Sigmoid colon (tissue), 6 donors: ENCODE measurements at regions not wholly inside any gene's neighbourhood (a gene's known extent, or its start where the extent isn't known, plus 50 kb on each side); places are given as distances from the start of the nearest gene placed in this dataset.

Experiments used
- DNase-seq: peaks from one replicate; pipeline ENCODE4 v3.0.0-alpha.2; 2019
- H3K27ac ChIP-seq, 4 donors: fragments of 200-600 bp; sonication (generic); one replicate each; pipeline ENCODE4 v1.5.1; 2016 to 2019; ENCODE audit warnings: mild to moderate bottlenecking in 1 of 4
- H3K27me3 ChIP-seq, 3 donors: fragments of 200-600 bp; sonication (generic); one replicate each; pipeline ENCODE4 v1.5.1; 2019; ENCODE audit warnings: mild to moderate bottlenecking in 1 of 3
- H3K36me3 ChIP-seq, 4 donors: fragments of 200-600 bp; sonication (generic); one replicate each; pipeline ENCODE4 v1.5.1; 2016 to 2019
- H3K4me1 ChIP-seq, 4 donors: fragments of 200-600 bp; sonication (generic); one replicate each; pipeline ENCODE4 v1.5.1; 2017 to 2019
- H3K4me3 ChIP-seq, 4 donors: fragments of 200-600 bp; sonication (generic); one replicate each; pipeline ENCODE4 v1.5.1; 2017 to 2019; ENCODE audit warnings: mild to moderate bottlenecking in 2 of 4, moderate library complexity in 1 of 4
- H3K9me3 ChIP-seq, 4 donors: fragments of 200-600 bp in 3 of 4; sonication (generic) in 3 of 4; one replicate each; pipeline versions ENCODE4 v1.5.1 to v1.6.1; 2013 to 2019
- CTCF ChIP-seq, 4 experiments: fragments of 450-650 bp in 3 of 4; fragments of 200-600 bp in 1 of 4; IDR thresholded peaks; one replicate each; pipeline ENCODE4 v1.5.1; 2016 to 2019; ENCODE audit warnings: antibody characterized with exemption in 4 of 4, mild to moderate bottlenecking in 3 of 4, moderate library complexity in 2 of 4
- EP300 ChIP-seq, 4 donors: sonication (generic); formaldehyde crosslinking; IDR thresholded peaks; one replicate each; pipeline ENCODE4 v1.6.1; 2017; ENCODE audit warnings: antibody characterized with exemption in 4 of 4
- POLR2A ChIP-seq, 2 donors: fragments of 450-650 bp; IDR thresholded peaks; one replicate each; pipeline ENCODE4 v1.6.1; 2016; ENCODE audit warnings: antibody characterized with exemption in 2 of 2, mild to moderate bottlenecking in 2 of 2, moderate library complexity in 2 of 2
- POLR2AphosphoS5 ChIP-seq, 4 donors: sonication (generic); formaldehyde crosslinking; IDR thresholded peaks; one replicate each; pipeline ENCODE4 v1.6.1; 2017; ENCODE audit warnings: antibody characterized with exemption in 4 of 4
- WGBS, 2 donors: extraction: QIAGEN DNeasy Blood & Tissue Kit; methylation state at CpG; one replicate each; pipeline ENCODE4 v1.1.7; 2013; 5-methylcytosine and 5-hydroxymethylcytosine counted together
- intact Hi-C: fragments of 100-400 bp; cut with DNase I; formaldehyde crosslinking; loops from one replicate; pipeline ENCODE4 v1.15.1; 2023
- donor health status: healthy with polysubstance abuse.
- donor health status: healthy.

DNA sequence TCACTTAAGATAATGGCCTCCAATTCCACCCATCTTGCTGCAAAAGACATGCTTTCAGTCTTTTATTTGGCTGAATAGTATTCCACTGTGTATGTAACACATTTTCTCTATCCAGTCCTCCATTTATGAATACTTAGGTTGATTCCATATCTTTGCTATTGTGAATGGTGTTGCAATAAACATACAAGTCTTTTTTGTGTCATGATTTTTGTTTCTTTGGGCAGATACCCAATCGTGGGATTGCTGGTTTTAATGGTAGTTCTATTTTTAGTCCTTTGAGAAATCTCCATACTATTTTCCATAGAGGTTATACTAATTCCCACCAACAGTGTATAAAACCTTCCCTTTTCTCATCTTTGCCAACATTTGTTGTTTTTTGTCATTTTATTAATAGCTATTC is 180.9 kb downstream of the SMIM20 start:
- H3K36me3 ChIP-seq, result no peaks in the 10 kb centered on the region
- no peaks in the 10 kb centered on the region for H3K4me1 ChIP-seq
- no peak for TF ChIP-seq EP300 (IDR thresholded peaks at IDR 0.05)
- TF ChIP-seq CTCF (IDR thresholded peaks at IDR 0.05), result no peak
- no peak for TF ChIP-seq POLR2AphosphoS5 (IDR thresholded peaks at IDR 0.05)
- no peak for TF ChIP-seq POLR2A (IDR thresholded peaks at IDR 0.05)
- H3K27me3 ChIP-seq, result no peaks in the 10 kb centered on the region
- WGBS, 2 donors, result 62 to 74% methylated on average over 1 of the region's 1 CpG
- peaks cover 0 to 8% (median 4%) of the 10 kb centered on the region in 4 donors for H3K9me3 ChIP-seq
- H3K27ac ChIP-seq, result no peak overlapping the region
- no peak for DNase-seq
- intact Hi-C loops, result no loop called here
- no peak overlapping the region for H3K4me3 ChIP-seq

DNA sequence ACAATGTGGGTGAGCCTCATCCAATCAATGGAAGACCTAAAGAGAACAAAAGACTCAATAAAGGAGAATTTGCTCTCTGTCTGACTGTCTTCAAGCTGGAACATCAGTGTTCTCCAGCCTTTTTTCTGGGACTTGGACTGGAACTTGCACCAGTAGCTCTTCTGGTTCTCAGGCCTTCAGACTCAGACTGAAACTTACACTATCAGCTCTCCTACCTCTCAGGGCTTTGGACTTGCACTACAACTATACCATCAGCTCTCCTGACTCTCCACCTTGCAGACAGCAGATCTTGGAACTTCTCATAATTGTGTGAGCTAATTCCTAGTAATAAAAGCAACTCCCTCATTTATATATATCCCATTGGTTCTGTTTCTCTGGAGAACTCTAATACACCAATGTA is 185.9 kb downstream of the SMIM20 start:
- TF ChIP-seq POLR2A (IDR thresholded peaks at IDR 0.05) (no peak), CTCF (IDR thresholded peaks at IDR 0.05) (no peak), EP300 (IDR thresholded peaks at IDR 0.05) (no peak), POLR2AphosphoS5 (IDR thresholded peaks at IDR 0.05) (no peak)
- Histone ChIP-seq H3K9me3 (no peaks in the 10 kb centered on the region), H3K36me3 (no peaks in the 10 kb centered on the region), H3K27ac (no peak overlapping the region), H3K27me3 (no peaks in the 10 kb centered on the region), H3K4me3 (no peak overlapping the region), H3K4me1 (peaks cover 0 to 6% (median 2%) of the 10 kb centered on the region in 4 donors)
- no peak for DNase-seq
- intact Hi-C loops, result no loop called here

GRCh38 chr4:26101011-26101410 is 187.0 kb downstream of the SMIM20 start:
- Histone ChIP-seq H3K27me3 (no peaks in the 10 kb centered on the region), H3K27ac (no peak overlapping the region), H3K36me3 (no peaks in the 10 kb centered on the region), H3K4me3 (no peak overlapping the region), H3K4me1 (peaks cover 0 to 15% (median 8%) of the 10 kb centered on the region in 4 donors), H3K9me3 (no peaks in the 10 kb centered on the region)
- DNase-seq, result no peak
- TF ChIP-seq POLR2AphosphoS5 (IDR thresholded peaks at IDR 0.05), result no peak
- WGBS, 2 donors, result 94 to 96% methylated on average over 4 of the region's 4 CpGs
- intact Hi-C loops, result no loop called here

DNA sequence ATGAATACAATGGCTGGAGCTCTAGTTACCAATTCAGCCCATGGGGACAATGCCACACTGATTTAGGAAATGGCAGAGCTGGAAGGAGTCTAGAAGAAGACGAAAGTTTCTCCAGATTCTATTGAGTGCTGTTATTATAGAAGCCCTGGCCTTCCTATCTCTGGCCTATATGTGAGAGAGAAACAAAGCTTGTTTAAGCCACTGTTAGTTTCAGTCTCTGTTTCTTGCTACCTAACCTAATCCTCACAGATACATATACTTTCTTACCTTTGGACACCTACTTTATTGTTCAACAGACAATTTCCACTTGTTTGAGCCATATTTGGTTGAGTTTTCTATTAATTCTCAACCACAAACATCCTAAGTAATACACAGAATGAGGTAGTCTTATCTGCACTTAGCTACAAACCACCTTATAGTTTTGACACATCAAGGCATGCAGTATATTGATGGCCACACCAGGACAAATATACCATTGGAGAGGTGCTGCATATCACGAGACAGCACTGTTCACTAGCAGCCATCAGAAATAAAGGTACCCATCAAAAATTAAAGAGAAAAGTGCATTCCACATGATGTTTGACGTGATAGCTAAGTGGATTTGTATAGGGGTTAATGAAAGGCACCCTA is 190.2 kb downstream of the SMIM20 start:
- no peak for DNase-seq
- Histone ChIP-seq H3K27me3 (no peaks in the 10 kb centered on the region), H3K36me3 (no peaks in the 10 kb centered on the region), H3K4me3 (no peak overlapping the region), H3K4me1 (peaks cover 0 to 29% (median 21%) of the 10 kb centered on the region in 4 donors), H3K9me3 (no peaks in the 10 kb centered on the region), H3K27ac (no peak overlapping the region)
- intact Hi-C loops, result no loop called here
- WGBS, 2 donors, result 88 to 89% methylated on average over 3 of the region's 3 CpGs
- TF ChIP-seq EP300 (IDR thresholded peaks at IDR 0.05) (no peak), POLR2A (IDR thresholded peaks at IDR 0.05) (no peak), POLR2AphosphoS5 (IDR thresholded peaks at IDR 0.05) (no peak), CTCF (IDR thresholded peaks at IDR 0.05) (no peak)

GRCh38 chr4:26105337-26105736 is 191.3 kb downstream of the SMIM20 start:
- DNase-seq, result no peak
- TF ChIP-seq CTCF (IDR thresholded peaks at IDR 0.05) (no peak), POLR2A (IDR thresholded peaks at IDR 0.05) (no peak), EP300 (IDR thresholded peaks at IDR 0.05) (no peak), POLR2AphosphoS5 (IDR thresholded peaks at IDR 0.05) (no peak)
- peaks cover 0 to 29% (median 21%) of the 10 kb centered on the region in 4 donors for H3K4me1 ChIP-seq
- H3K9me3 ChIP-seq, result no peaks in the 10 kb centered on the region
- peak overlapping the region in 3 of 4 donors; percentile 42 to 69 (median 60) for H3K27ac ChIP-seq
- 75 to 87% methylated on average over 2 of the region's 2 CpGs for WGBS, 2 donors
- no peak overlapping the region for H3K4me3 ChIP-seq
- no peaks in the 10 kb centered on the region for H3K36me3 ChIP-seq
- intact Hi-C loops, result no loop called here
- no peaks in the 10 kb centered on the region for H3K27me3 ChIP-seq
